Glomerular visceral epithelial cell (primary cell): ENCODE measurements at regions not wholly inside any gene's neighbourhood (a gene's known extent, or its start where the extent isn't known, plus 50 kb on each side); places are given as distances from the start of the nearest gene placed in this dataset.
"Not testable (repeated sequence)": the region's sequence is repeated elsewhere in the genome, so short reads cannot be mapped to it uniquely, and the experiment has no call there.

Experiments used
- DNase-seq: peaks from one replicate; pipeline ENCODE4 v3.0.0-alpha.2; 2016; ENCODE audit errors: extremely low spot score

DNA sequence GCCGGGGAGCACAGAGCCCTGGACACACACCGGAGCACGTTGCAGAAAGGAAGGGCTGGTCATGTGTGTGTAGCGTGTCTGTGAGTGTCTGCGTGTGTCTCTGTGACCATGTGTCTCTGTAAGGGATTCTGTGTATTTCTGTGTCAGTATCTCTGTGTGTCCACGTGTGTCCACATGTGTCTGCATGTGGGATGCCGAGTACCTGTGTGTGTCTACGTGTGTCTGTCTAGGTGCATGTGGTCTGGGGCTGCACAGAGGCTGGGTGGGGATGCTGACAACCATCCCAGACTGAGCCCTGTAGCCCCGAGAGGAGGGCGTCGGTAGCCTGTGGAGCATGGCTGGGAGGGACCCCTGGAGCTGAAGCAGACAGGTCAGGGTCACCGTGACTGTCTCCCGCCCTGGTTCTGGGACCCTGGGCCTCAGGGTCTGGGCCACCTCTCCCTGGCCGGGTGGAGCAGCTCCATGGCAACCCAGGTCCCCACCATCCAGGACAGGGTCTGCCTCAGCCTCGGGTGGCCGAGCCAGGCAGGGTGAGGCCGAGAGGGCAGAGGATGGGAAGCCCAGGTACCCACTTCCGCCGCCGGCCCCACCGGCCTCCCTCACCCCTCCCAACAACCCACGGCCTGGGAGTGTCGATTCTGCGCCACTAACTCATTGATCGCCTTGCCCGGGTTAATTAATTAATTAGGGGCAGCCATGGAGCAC lies 122.7 kb downstream of the FAM53A start:
- no peak for DNase-seq

- DNase-seq, result no peak
These were observed 124.0 kb downstream of the FAM53A start for GRCh38 chr4:1559896-1560650.

DNA sequence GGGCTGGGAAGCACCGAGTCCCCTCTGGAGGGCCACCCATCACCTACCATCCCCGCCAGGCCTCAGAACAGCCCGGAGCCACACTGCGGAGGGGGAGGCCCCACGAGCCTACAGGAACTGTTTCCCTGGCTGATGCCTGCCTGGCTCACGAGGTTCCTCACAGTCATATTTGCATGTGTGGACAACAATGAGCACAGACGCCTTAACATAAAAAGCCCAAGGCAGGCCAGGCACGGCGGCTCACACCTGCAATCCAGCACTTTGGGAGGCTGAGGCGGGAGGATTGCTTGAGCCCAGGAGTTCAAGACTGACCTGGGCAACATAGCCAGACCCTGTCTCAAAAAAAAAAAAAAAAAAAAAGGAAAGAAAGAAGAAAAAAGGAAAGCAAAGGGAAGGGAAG lies 125.9 kb downstream of the FAM53A start:
- DNase-seq, result no peak

- DNase-seq, result no peak
These were observed 126.9 kb downstream of the FAM53A start for GRCh38 chr4:1557221-1557597.

DNA sequence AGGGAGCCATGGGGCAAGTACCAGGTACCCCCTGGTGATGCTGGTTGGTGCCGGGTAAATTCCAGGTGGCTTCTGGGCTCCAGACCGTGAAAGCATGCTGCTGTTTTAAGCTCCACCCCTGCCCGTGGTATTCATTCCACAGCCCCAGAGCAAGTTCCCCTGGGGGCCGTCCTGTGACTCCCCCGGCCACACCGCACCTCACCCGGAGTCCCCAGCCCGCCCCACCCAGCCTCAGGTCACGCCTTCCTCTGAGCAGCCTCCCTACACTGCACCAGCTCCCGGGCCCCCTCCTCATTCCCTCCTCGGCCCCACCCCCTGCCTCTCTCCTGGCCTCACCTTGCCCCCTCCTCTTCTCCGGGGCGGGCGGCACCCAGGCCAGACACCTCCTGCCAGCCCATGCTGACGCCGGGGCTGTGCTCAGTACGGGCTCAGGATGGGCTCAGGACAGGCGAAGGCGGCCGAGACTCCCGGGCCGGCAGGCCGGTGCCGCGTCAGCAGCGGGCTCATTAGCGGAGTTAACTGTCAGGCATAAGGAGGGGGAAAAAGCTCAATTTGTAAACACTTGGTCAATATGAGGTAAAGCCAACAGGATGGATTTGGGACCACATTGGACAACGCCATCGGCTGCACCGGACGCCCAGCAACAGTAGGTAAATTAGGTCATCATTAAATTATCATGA lies 127.4 kb downstream of the FAM53A start:
- no peak for DNase-seq

- DNase-seq, result no peak
These were observed 129.2 kb downstream of the FAM53A start for GRCh38 chr4:1554876-1555265.

GRCh38 chr4:1554246-1554875 lies 129.8 kb downstream of the FAM53A start:
- no peak for DNase-seq

GRCh38 chr4:1553365-1553764 lies 130.7 kb downstream of the FAM53A start:
- DNase-seq, result no peak

DNA sequence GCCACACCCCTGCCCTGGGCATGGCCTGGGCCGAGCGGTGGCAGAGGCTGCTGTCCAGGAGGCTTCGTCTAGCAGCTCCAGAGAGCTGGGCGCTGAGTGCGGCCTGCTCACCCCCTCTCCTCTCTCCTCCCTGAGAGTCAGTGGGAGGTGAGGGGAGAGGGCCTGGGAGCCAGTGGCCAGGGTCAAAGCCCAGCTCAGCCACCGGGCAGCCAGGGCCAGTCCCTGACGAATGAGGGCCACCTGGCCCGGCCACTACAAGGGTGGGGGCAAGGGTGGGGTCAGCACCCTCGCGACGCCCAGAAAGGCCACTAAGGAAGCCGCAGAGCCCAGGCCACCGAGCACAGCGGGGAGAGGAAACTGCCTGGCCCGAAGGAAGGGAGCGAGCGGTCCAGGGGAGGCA lies 131.7 kb downstream of the FAM53A start:
- no peak for DNase-seq

DNA sequence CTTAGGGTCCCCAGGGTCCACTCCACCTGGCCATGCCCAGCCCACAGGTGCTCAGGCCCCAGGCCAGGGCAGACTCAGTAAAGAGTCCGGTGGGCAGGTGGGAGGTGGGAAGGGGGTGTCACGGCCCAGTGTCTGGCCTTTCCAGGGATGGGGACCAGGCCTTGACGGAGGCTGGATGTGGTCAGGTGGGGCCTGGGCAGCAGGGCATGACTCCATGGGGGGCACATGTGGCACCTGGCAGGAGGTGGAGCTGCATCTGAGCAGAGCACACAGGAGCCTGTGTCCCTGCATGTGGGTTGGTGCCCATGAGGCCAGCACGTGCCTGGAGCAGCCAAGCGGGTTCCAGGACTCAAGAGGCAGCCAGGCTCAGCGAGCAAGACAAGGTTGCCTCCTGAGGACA lies 132.9 kb downstream of the FAM53A start:
- DNase-seq, result no peak

DNA sequence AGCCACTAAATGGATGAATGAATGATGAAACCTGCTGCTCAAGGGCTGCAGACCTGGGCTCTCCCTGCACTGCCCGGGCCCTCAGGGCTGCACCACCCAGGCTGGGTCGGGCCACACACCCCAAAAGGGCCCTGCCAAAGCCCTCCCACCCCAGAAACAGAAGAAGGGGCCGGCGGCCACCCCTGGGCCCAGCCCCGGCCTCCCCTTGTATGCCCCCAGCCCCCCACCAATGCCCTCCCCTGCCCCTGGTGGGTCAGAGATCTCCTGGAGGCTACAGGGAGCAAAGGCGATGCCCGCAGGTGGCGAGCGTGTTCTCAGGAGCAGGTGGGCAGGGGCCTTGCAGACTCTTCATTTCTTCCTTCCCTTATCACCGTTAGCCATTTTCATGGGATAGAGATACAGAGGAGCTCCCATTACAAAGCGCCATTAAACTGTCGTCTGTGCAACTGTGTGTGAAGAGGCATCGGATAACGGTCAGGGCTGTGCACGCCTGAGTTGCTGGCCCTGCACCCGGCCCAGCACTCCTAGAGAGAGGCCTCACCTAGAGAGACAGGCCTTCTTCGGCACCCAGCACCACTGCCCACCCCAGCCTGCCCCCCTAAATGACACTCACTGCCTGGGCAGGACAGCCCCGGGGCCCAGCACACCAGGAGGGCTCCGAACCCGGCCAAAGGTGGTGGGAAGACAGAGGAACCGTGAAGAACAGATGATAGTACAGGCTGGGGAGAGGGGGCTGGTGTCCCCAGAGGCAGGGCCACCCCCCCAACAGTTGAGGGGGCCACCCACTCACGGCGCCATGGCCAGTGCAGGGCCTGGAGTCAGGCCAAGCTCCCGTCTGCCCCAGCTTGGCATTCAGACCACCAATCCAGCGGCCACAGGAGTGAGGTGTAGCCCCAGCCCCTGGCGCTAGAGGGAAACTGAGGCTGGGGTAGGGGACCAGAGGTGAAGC lies 133.7 kb downstream of the FAM53A start:
- no peak for DNase-seq

DNA sequence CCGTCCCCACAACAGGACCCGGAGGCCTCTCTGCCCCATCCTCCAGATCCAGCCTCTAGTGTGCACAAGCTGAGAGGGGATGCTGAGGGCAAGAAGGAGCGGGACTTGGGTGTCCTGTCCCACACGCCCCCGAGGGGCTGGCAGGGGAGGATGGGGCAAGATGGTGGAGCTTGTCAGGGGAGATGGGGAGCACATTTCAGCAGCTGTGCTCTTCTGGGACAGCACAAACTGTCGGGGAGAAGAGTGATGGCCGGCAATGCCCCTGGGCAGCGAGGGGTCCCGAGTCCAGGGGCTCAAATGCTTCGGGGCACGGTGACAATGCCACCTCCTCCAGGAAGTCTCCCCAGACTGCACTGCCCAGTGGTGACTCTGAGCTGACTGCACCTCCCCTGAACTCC lies 134.5 kb downstream of the FAM53A start:
- DNase-seq, result no peak

DNA sequence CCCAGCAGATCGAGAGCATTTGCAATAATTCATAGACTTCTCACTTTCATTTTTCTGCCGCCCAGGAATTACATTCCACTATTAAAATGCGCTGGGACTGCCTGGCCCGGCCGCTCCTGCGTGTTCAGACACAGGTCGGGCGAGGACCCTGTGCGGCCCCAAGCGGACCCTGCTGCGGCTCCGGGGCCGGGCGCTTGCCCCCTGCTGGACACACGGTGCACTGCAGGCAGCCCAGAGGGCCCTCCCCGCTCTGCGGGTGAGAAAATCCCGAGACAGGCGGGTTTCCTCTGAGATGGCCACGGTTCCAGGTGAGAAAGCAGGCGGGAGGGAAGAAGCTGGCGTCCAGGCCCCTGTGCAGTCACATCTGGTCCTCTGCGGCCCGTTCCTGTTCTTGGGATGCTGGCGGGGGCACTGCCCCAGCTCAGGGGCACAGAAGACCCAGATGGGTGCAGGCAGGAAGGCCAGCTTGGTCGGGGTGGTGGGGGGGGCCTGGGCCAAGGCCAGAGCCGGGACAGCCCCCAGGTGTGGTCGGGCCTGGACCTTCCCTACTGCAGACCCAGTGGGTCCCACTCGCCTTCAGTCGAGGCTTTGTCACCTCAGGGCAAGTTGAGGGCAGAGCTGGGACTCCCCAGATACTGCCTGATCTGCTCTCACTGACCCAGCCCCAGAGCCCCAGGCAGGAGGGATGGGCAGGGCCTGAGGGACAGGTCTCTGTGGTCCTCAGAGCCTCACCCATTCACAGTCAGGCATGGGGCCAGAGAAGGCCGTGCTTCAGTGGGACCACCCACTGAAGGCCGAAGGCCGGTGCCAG lies 135.1 kb downstream of the FAM53A start:
- DNase-seq, result peak; percentile 35

DNA sequence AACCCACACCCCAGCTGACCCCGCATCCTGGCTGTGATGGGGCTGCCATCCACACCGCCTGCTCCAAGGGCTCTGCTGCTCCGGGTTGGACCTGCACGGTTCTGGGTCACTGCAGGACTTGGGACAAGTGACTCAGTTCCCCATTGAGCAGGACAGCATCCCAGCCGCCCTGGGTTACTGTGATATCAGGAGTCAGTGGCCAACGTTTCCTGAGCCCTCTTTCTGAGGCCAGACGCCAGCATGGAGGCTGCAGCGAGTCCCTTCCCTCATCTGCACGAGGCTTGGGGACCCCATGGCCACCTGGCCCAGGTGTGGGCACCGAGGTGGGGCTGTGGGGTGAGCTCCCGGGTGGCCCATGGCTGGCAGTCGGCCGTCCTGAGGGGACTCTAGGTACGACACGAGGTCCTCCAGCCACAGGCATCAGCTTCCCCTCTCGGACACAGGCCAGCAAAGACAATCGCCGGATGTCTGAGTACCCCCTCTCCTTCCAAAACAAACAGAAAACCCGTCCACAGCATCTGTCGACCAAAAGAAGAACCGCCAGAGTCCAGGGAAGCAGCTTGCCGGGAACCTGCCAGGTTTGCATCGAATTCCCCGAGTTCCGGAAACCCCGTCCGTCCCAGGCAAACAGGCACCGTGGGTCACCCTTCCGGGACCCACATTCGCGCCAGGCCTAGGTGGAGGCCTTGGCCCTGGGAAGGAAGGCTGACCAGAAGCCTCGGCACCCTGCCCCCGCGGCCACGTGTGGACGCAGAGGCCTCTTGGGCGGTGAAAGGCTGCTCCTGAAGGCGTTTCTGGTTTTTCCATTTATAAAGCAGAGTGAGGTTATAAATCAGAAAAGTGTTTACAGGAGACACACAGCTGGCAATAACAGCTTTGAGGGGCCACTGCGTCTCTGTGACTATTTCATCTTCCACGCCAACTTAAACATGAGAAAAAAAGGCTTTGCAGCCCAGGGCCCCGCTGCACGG lies 136.0 kb downstream of the FAM53A start:
- no peak for DNase-seq

- DNase-seq, result no peak
These were observed 136.8 kb downstream of the FAM53A start for GRCh38 chr4:1547131-1547855.

GRCh38 chr4:1544861-1545281 lies 138.6 kb upstream of the NKX1-1 start:
- DNase-seq, result no peak

- not testable (repeated sequence) for DNase-seq
These were observed 138.2 kb upstream of the NKX1-1 start for GRCh38 chr4:1544435-1544834.

DNA sequence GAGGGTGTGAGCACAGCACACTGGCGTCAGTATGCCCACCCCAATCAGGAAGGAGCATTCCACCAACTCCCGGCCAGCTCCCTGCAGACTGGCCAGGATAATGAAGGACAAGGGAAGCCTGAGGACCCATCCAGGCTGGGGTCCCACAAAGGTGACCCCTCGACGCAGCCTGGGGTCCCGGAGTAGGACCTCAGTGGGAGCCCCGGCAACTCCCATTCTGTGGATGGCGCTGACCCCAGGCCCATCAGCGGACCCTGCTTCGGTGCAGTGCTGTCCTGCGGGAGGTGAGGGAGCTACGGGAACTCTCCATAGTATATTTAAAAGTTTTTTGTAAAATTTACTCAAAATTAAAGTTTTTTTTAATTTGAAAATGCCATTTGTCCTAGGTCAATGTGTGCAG lies 137.7 kb upstream of the NKX1-1 start:
- no peak for DNase-seq

- no peak for DNase-seq
These were observed 137.3 kb upstream of the NKX1-1 start for GRCh38 chr4:1543561-1543960.
